GM18517 (cell line): ENCODE measurements at regions not wholly inside any gene's neighbourhood (a gene's known extent, or its start where the extent isn't known, plus 50 kb on each side); places are given as distances from the start of the nearest gene placed in this dataset.

Experiments used
- ATAC-seq: cut with Tn5 transposase; IDR thresholded peaks from one replicate; pipeline ENCODE4 v1.9.1; 2021; ENCODE audit warnings: mild to moderate bottlenecking, moderate library complexity; ENCODE audit not compliant: unreplicated experiment

DNA sequence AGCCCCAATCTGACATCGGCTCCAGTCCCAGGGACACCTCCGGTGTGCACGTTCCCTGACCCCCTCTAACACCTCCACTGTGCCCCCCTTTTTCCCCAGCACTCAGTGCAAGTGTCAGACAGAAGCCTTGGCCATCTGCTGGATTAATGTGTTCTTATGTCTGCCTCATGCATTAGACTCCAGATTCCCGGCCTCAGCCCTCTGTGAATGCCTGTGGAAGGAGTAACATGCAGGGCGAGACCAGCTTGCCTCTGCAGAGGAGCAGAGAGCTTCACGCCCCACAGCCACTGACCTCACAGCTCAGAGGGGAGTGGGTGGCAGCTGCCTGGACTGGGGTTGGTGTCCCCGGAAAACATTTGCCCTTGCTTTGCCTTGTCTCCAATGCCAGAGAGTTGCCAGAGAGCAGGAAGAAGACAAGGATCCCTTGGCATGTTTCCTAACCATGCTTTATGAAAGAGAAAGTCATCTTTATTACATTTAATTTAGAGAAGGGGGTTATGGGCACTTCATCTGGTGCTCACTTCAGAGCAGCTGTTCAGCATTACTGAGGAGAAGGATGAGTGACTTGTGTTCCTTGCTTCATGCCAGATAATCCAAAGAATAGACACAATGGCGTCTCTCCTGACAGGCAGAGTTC, 91.6 kb upstream of the CXCL12 start:
- no peak for ATAC-seq

DNA sequence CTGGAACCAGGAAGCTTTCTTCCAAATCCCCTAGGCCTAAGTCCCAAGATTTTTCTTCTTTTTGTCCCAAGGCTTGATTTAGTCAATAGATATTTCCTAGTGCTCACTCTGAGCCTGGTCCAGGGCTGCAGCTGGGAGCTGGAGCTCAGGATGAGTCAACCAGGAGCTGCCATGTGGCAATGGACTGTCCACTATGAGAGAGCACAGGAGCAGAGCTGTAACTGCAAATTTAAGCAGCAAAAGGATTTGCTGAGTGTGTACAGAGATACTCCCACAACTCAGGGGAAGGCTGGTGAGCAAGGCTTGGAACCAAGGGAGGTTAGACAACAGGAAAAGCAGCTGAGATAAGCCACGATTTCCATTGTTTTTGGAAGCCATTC, 92.1 kb upstream of the CXCL12 start:
- ATAC-seq = no peak

DNA sequence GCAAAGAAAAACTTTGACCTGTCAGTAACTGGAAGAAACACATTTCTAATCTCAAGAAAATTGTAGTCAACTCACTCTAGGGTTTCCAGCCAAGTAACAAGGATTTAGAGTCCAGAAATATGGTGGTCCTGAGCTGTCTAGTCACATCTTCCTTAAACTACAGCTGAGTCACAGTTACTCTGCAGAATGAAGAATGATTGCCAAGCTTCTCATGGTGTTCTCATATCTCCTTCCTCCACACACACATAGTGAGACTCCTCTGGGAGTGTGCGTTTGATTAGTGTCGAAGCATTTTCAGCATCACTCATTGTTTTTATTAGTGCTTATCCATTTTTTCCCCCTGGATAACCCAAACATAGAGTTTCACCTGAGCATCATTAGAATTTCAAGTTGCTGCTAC, 93.1 kb upstream of the CXCL12 start:
- ATAC-seq = no peak

DNA sequence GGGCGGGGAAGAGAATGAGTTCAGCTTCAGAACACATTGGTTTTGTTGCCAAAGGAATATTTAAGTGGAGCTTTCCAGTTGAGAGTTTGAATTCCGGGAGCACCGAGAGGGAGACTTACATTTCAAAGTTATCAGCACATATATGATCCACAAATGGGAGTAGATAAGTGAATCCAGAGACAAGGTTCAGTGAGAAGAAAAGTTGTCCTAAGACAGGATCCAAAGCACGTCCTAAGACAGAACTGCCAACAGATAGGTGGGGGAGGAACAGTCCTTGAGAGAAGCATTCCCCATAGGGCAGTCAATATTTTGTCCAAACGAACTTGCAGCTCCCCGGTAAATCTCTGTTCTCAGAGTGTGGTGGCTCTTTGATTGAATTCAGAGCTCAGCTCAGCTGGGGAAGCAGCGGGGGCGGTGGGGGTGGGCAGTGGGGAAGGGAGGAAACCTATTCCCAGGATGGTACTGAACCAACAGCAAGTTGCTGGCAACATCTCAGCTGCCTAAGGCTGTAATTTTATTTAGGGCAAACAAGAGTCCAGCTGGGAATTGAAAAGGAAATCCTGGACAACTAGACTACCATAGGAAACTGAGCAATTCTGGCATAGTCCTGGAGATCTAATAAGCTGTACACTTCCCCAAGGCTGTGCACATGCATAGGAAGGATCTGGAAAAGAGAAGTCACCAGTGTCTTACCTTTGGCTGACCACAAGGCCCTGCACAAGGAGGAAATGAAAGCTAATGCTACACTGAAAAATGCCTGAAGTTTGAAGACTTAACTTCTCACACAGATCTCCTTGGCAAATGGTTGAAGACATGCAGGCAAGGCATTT, 94.2 kb upstream of the CXCL12 start:
- no peak for ATAC-seq

DNA sequence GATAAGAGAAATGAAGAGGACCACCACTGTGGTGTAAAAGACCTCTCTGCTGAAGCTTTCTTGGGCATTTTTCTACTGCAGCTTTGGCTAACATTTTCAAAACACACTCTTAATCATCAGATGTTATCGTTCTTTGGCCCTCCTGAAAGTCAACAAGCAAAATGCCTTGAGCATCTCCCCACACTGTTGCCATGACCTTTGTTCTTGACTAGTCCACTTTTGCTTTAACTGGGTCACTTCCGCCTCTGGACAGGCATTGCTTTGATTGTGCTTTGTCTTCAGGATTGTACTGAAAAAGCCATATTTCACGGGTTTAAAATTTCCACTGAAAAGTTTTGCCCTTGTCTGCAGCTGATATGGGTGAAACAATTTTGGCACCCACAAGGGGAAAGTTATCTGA, 107.8 kb upstream of the CXCL12 start:
- no peak for ATAC-seq

DNA sequence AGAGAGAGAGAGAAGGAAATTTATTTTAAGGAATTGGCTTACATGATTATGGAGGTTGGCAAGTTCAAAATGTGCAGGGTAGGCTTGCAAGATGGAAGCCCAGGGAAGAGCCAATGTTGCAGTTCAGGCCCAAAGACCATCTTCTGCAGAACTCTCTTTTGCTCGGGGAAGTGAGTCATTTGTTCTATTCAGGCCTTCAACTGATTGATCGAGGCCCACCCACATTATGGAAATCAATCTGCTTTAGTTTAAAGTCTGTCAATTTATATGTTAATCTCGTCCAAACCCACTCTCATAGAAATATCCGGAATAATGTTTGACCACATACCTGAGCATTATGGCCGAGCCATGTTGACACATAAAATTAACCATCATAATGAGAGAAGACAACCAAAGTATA, 113.3 kb upstream of the CXCL12 start:
- no peak for ATAC-seq

DNA sequence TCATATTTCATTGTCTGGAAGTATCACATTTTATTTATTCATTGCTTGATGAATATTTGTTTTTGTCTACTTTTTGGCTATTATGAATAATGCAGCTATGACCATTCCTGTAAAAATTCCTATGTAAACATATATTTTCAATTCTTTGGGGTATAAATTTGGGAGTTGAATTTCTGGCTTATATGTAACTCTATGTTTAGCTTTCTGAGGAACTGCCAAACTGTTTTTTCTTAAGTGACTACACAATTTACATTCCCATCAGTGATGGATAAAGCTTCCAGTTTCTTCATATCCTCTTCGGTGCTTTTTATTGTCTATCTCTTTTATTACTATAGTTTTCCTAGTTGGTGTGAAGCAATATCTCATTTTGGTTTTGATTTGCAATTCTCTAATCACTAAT, 115.6 kb upstream of the CXCL12 start:
- no peak for ATAC-seq

DNA sequence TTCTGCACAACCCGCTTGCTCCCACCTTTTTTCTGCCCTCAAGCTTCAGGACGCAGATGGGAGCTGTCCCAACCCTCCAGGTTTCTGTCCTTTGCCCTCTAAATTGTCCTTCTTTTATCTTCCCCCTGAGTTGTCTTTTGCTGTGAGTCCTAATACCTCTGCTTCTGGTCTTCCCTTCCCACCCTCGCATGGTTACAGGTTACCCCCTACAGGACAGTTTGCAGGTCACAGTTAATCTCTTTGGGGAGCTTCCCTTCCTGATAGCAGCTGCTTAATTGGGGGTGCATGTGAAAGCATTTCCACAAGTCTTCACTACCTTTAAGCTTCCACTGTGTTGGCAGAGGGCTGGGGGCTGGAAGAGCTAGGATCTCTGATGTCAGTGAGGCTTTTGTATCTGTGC, 121.5 kb upstream of the CXCL12 start:
- ATAC-seq = no peak

DNA sequence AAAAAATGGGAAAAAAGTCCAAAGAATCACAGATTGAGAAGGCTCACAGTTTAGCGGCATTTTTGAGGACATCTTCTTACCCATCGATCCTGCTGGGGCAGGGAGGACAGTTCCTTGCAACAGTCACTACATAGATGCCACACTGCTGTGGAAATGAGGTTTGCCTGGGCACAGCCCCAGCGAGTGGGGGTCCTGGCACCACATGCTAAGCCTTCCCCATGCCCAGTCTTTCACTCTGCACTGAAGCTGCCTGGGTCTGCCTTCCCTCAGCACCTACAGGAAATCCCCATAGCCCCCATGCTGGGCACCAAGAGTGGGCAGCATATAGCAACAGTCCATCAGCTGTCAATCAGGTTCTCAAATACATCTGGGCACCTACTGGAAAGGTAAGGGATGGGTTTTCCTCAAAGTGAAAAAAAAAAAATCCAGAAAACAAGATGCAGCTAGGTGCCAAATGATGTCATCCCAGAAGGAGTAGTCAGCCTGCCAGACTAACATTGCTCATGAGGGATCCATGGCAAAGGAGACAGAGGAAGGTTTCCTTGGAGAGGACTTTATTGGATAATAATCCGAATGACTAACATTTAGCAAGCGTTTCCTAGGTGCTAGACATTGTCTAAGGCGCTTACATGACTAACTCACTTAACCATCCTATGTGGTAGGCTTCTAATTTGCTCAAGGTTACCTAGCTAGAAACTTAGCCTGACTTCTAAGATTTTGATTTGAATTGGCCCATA, 125.7 kb upstream of the CXCL12 start:
- ATAC-seq = no peak

DNA sequence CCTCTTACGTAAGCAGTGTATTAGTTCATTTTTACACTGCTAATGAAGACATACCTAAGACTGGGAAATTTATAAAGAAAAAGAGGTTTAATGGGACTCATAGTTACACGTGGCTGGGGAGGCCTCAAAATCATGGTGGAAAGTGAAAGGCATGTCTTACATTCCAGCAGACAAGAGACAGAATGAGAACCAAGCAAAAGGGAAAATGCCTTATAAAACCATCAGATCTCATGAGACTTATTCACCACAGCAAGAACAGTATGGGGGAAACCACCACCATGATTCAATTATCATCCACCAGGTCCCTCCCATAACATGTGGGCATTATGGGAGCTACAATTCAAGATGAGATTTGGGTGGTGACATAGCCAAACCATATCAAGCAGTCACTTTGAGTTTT, 126.3 kb upstream of the CXCL12 start:
- ATAC-seq = no peak

DNA sequence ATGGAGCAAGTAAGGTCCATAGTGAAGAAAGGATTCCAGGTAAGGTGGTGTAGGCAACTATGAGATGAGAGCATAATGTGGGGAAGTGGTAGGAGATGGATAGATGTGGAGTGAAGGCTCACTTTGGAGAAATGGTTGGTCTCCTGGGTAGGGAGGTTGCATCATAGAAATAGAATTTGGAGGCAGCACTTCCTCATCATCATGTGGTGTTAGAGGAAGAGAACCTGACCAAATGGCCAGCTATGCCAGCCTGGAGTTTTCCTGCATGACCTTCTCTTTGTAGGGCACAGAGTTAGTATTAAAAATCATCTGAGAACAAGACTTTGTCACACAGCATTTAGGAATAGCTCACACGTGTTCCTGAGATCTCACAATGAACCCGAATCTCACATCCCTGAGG, 126.7 kb upstream of the CXCL12 start:
- no peak for ATAC-seq

DNA sequence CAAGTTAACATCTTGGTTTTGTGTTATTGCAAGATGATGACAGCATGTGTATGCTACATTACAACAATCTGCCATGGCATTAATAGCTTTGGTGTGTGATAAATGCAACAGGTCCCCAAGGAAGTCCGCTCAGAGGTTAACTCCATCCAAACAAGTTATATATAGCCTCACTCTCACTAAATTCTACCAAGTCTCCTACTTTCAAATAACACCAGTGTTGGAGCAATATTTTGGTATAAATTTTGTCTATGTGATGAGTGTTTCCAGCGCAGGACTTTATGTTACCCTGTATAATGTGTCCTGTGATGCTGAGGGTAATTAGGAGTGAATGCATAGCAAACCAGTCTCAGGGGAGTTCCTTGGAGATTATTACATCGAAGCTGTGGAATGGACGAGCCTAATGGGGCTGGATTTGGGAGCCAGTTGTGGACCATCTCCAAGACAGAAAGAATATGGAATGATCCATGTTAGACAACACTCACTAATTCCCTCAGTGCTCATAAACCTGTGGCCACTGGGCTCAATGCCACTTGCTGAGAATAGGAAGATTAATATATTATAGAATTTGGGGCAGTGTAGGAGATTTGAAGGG, 127.6 kb upstream of the CXCL12 start:
- ATAC-seq = no peak

DNA sequence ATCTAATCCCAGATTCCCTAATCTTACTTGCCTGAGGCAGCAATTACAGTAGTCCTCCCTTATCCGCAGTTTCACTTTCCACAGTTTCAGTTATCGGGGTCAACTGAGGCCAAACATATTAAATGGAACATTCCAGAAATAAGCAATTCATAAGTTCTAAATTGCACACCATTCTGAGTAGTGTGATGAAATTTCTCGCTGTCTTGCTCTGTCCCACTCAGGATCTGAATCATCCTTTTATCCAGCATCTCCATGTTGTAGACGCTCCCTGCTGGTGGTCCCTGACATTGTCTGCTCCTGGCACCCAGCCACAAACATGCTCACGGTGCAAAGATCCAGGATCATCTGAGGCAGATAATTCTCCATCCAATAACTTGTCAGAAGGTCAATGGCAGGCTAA, 128.7 kb upstream of the CXCL12 start:
- ATAC-seq = no peak

DNA sequence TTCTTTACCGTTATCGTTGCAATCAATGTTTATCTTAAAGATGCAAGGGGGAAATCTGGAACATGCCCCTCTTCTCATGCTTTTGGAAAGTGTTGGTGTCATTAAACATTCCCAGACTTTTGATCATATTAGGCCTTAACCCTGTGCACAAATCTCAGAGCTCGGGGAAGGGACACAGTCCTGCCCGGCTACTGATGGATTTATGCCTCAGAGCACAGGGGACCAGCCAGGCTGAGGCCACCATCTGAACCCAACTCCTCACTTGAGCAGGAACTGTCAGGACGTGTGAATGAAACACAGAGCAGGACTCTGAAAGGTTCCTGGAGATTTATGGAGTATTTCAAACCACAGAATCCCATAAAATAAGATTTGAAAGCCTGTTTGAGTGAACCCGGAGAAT, 132.0 kb upstream of the CXCL12 start:
- no peak for ATAC-seq

DNA sequence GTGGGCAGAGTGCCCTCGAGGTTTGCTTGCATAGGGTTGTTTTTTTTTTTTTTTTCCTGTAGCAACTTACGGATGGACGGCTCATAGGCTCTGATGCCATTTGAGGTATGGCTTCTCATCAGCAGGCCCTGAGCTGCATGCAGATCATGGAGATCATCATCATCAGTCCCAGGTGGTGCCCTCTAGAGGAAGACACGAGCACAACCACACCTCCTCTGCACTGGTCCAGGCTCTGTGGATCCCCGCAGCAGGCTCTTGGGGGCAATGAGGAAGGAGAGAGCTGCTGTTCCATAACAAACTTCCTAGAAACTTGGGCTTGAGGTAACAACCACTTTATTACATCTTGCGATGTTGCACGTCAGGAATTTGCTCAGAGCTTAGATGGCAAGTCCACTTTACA, 132.7 kb upstream of the CXCL12 start:
- ATAC-seq = no peak

DNA sequence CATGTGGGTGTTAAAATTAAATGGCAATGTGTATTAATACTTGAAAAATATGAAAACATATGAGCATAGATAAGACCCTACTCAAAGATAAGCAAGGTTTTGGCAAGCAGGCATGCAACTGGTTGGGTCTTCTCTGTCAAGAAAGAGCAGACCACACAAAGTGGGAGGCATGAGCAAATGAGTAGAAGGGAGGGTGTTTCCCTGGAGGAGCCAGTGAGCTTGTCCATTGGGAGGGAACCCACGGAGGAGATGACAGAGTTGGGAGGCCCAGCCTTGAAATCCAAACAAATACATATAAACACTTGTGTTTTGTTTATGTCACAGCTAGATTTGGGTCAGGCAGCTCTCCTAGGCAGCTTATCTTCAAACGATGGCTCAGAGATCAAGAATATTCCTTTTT, 134.5 kb upstream of the CXCL12 start:
- ATAC-seq = no peak

DNA sequence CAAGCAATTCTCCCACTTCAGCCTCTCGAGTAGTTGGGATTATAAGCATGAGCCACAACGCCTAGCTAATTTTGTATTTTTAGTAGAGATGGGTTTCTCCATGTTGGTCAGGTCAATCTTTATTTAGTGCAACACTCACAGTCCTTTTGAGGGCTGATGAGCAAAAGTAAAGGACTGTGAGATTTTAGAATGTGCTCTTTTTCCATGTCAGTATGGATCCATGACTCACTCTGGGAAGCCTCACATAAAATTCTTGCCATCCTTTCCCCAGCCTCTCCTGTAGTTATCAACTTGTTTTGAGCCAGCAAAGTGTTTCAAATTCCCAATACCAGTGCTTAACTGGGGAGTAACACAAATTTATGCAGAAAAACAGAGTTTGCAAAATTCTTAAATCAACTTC, 135.8 kb upstream of the CXCL12 start:
- no peak for ATAC-seq

DNA sequence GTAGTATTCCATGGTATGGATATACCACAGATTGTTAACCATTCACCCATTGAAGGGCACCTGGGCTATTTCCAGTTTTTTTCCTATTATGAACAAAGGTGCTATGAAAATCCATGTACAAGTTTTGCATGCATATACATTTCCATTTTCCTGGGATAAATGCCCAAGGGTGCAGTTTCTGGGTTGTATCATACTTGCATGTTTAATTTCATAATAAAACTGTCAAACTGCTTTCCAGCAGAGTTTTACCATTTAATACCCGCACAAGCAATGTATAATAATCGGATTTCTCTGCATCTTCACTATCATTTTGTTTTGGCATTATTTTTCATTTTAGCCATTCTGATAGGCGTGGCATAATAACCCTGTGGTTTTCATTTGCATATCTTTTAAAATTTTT, 154.3 kb upstream of the CXCL12 start:
- ATAC-seq = no peak

DNA sequence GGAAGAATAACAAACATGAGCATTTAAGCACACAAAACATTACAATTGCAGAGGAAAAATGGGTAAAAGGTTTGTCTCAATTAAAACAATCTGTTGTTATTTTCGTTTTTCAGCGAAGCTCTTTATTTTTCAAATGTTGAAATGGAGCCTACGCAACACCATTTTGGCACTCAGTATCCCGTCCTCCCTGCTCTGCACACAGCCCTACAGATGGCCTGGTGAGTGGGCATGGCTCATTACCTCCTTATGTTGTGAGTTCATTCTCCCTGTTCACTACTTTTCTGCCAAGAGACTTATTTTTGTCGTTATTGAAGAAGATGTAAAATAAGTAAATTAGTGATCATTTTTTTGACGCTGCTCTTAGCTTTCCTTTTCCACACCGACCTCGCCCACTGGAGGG, 167.8 kb upstream of the CXCL12 start:
- ATAC-seq = no peak

DNA sequence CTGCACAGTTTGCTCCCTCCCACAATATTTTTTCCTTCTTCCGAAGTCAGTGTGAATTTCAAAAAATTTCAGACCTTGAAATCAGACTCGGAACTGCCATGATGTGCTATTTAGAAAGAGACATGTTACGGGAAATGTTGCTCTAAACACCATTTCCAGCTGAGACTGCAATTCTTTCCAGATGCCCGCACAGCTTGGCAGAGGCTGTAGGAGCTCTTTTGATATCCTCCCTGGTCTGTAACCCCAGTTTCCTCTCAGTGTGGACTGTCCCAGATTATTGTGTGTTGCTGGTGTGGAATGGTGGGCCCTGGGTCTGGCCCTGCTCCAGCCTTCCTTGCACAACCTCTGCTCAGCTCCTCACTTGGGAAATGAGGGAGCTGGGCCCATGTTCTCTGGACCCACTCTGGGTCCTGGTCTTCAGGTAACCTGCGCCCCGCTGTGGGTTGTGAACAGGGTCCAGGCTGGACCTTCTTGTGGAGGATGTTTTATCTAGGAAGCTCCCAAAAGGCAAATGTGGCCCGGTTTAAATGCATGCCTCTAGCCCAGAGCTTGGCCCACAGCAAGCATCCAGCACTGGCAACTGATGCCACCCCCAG, 172.8 kb upstream of the CXCL12 start:
- no peak for ATAC-seq

DNA sequence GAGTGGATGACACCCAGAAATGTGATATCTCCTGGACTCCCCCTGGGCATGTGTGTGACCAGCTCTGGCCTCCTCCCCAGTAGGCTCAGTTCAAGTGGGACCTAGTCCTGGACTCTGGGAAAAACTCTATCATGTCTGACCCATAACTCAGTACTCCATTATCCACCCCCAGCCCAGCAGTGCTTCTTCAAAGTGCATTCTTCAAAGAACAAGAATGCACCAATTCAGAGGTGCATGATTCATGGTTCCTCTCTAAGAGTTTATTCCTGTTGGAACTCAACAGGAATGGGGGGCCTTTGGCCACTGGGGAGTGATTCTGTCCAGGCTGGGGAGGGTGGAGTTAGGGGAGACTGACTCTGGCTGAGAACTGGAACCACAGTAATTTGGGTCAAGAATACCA, 173.6 kb upstream of the CXCL12 start:
- no peak for ATAC-seq
